ENCODE measurements at regions not wholly inside any gene's neighbourhood (a gene's known extent, or its start where the extent isn't known, plus 50 kb on each side); places are given as distances from the start of the nearest gene placed in this dataset.

DNA sequence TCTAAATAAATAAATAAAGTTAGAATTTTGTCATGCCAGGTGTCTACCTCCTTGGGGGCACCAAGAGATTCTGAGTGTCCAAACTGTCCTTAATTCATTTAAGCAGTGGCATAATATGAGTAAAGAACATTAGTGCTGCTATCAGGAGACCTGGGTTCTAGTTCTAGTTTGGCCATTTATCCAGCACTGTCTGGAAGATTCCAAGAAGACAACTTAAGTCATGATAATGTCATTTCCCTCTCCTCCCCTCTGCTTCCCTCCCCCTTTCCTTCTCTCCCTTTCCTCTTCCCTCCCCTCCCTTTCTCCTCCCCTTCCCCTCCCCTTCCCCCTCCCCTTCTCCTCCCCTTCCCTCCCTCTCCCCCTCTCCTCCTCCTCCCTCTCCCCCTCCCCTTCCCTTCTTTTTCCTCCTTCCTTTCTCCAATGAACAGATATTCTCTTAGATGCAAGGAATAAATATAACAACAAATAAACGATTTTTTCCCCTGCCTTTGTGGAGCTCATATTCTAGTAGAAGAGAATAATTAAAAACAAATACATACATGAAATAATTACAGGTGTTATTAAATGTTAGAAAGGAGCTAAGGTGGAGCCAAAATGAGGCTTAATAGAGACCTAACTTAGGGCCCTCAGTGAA is 90.8 kb downstream of the NMUR2 start:
- TF ChIP-seq, protein P1, sequence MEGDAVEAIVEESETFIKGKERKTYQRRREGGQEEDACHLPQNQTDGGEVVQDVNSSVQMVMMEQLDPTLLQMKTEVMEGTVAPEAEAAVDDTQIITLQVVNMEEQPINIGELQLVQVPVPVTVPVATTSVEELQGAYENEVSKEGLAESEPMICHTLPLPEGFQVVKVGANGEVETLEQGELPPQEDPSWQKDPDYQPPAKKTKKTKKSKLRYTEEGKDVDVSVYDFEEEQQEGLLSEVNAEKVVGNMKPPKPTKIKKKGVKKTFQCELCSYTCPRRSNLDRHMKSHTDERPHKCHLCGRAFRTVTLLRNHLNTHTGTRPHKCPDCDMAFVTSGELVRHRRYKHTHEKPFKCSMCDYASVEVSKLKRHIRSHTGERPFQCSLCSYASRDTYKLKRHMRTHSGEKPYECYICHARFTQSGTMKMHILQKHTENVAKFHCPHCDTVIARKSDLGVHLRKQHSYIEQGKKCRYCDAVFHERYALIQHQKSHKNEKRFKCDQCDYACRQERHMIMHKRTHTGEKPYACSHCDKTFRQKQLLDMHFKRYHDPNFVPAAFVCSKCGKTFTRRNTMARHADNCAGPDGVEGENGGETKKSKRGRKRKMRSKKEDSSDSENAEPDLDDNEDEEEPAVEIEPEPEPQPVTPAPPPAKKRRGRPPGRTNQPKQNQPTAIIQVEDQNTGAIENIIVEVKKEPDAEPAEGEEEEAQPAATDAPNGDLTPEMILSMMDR (IDR thresholded peaks at IDR 0.05; ENCODE audit: low read depth, low read length), result no peak
- no peak for TF ChIP-seq EZH2phosphoT487 (IDR thresholded peaks at IDR 0.05; ENCODE audit: low read depth)

Measured in OCI-LY3 (cell line).